Neuronal stem cell (in vitro differentiated cells): ENCODE measurements at regions not wholly inside any gene's neighbourhood (a gene's known extent, or its start where the extent isn't known, plus 50 kb on each side); places are given as distances from the start of the nearest gene placed in this dataset. TPM values are rescaled to one million over a fixed set of nuclear protein-coding genes. Genes with fewer than 3 reads are reported as not detected.
"Not testable (repeated sequence)": the region's sequence is repeated elsewhere in the genome, so short reads cannot be mapped to it uniquely, and the experiment has no call there.

Experiments used
- DNase-seq: peaks from one replicate; pipeline ENCODE4 v3.0.0-alpha.2; 2013; ENCODE audit warnings: low spot score
- H2AFZ ChIP-seq: one replicate; pipeline ENCODE4 v1.6.1; 2013; ENCODE audit warnings: mild to moderate bottlenecking, low read length, inconsistent platforms
- H2AK5ac ChIP-seq: 2 replicates; pipeline ENCODE4 v1.6.1; 2013; ENCODE audit warnings: low read depth, mild to moderate bottlenecking, inconsistent platforms, low read length, moderate library complexity, mixed read lengths
- H2BK120ac ChIP-seq: 2 replicates; pipeline ENCODE4 v1.6.1; 2013; ENCODE audit warnings: low read depth, mild to moderate bottlenecking, inconsistent platforms, low read length, moderate library complexity, mixed read lengths
- H2BK12ac ChIP-seq: one replicate; pipeline ENCODE4 v1.6.1; 2013; ENCODE audit warnings: low read length, inconsistent platforms
- H2BK15ac ChIP-seq: 2 replicates; pipeline ENCODE4 v1.6.1; 2013; ENCODE audit warnings: mild to moderate bottlenecking, low read length, inconsistent platforms, mixed read lengths
- H2BK5ac ChIP-seq: one replicate; pipeline ENCODE4 v1.6.1; 2013; ENCODE audit warnings: inconsistent platforms, mild to moderate bottlenecking, low read length, moderate library complexity
- H3K14ac ChIP-seq: one replicate; pipeline ENCODE4 v1.6.1; 2013; ENCODE audit warnings: low read length, inconsistent platforms
- H3K18ac ChIP-seq: 2 replicates; pipeline ENCODE4 v1.6.1; 2013; ENCODE audit warnings: low read length, inconsistent platforms
- H3K23ac ChIP-seq: 2 replicates; pipeline ENCODE4 v1.6.1; 2013; ENCODE audit warnings: low read depth, mild to moderate bottlenecking, mixed read lengths, low read length, inconsistent platforms; ENCODE audit not compliant: poor library complexity
- H3K27ac ChIP-seq: replicated peaks from 3 replicates; pipeline ENCODE4 v1.5.1; 2013; ENCODE audit warnings: low read length, inconsistent platforms
- H3K27me3 ChIP-seq, 3 experiments: 2 replicates each; pipeline ENCODE4 v1.6.1; 2013; ENCODE audit warnings: low read length in 3 of 3, mild to moderate bottlenecking in 2 of 3, inconsistent platforms in 1 of 3, low read depth in 1 of 3, mixed read lengths in 1 of 3, moderate library complexity in 1 of 3; ENCODE audit not compliant: control insufficient read depth in 3 of 3, insufficient read depth in 3 of 3
- H3K36me3 ChIP-seq, 2 donors: replicated peaks in 1 of 2; 2 replicates each; pipeline ENCODE4 v1.6.1; 2013; ENCODE audit warnings: low read length in 2 of 2; ENCODE audit not compliant: control insufficient read depth in 2 of 2, insufficient read depth in 2 of 2
- H3K4ac ChIP-seq: 2 replicates; pipeline ENCODE4 v1.6.1; 2013; ENCODE audit warnings: inconsistent platforms, mild to moderate bottlenecking, low read length, moderate library complexity
- H3K4me1 ChIP-seq, 2 donors: 1 replicate in 1 of 2; 2 replicates in 1 of 2; pipeline ENCODE4 v1.6.1; 2013; ENCODE audit warnings: low read length in 2 of 2, low read depth in 1 of 2; ENCODE audit not compliant: control insufficient read depth in 2 of 2, insufficient read depth in 1 of 2
- H3K4me2 ChIP-seq: one replicate; pipeline ENCODE4 v1.6.1; 2013; ENCODE audit warnings: mild to moderate bottlenecking, low read length, inconsistent platforms; ENCODE audit not compliant: insufficient read depth, poor library complexity, severe bottlenecking
- H3K4me3 ChIP-seq, 2 donors: 2 replicates each; pipeline ENCODE4 v1.5.1; 2013; ENCODE audit warnings: low read length in 2 of 2, mild to moderate bottlenecking in 2 of 2, inconsistent platforms in 1 of 2, moderate library complexity in 1 of 2
- H3K79me1 ChIP-seq: one replicate; pipeline ENCODE4 v1.6.1; 2013; ENCODE audit warnings: low read depth, mild to moderate bottlenecking, inconsistent platforms, low read length, moderate library complexity
- H3K9ac ChIP-seq: one replicate; pipeline ENCODE4 v1.6.1; 2013; ENCODE audit warnings: mild to moderate bottlenecking, low read depth, low read length, inconsistent platforms; ENCODE audit not compliant: poor library complexity
- H3K9me3 ChIP-seq, 2 donors: replicated peaks in 1 of 2; 2 replicates each; pipeline versions ENCODE3 to v1.6.1; 2013; ENCODE audit warnings: low read length in 2 of 2, mild to moderate bottlenecking in 2 of 2, inconsistent platforms in 1 of 2, low read depth in 1 of 2, mixed read lengths in 1 of 2, moderate library complexity in 1 of 2; ENCODE audit not compliant: control insufficient read depth in 2 of 2, insufficient read depth in 1 of 2
- H4K8ac ChIP-seq: one replicate; pipeline ENCODE4 v1.6.1; 2013; ENCODE audit warnings: low read depth, mild to moderate bottlenecking, inconsistent platforms, low read length, moderate library complexity
- H4K91ac ChIP-seq: one replicate; pipeline ENCODE4 v1.6.1; 2013; ENCODE audit warnings: low read length, low read depth, mild to moderate bottlenecking, inconsistent platforms; ENCODE audit not compliant: poor library complexity
- WGBS, 2 donors: extraction: QIAGEN DNeasy Blood & Tissue Kit; methylation state at CpG; one replicate each; pipeline ENCODE4 v1.1.7; 2013; ENCODE audit warnings: missing lambda C conversion rate in 2 of 2, mixed read lengths in 1 of 2; ENCODE audit not compliant: insufficient read length in 2 of 2, insufficient replicate concordance in 1 of 2; ENCODE audit errors: extremely low coverage in 2 of 2; 5-methylcytosine and 5-hydroxymethylcytosine counted together
- small RNA-seq: library from polyadenylated mRNA; stranded (forward); fragments of <200 nt; extraction: miRNeasy Mini kit (QIAGEN cat#:217004); gene quantifications from one replicate; pipeline ENCODE3, GENCODE V24; 2013; ENCODE audit not compliant: insufficient read depth

DNA sequence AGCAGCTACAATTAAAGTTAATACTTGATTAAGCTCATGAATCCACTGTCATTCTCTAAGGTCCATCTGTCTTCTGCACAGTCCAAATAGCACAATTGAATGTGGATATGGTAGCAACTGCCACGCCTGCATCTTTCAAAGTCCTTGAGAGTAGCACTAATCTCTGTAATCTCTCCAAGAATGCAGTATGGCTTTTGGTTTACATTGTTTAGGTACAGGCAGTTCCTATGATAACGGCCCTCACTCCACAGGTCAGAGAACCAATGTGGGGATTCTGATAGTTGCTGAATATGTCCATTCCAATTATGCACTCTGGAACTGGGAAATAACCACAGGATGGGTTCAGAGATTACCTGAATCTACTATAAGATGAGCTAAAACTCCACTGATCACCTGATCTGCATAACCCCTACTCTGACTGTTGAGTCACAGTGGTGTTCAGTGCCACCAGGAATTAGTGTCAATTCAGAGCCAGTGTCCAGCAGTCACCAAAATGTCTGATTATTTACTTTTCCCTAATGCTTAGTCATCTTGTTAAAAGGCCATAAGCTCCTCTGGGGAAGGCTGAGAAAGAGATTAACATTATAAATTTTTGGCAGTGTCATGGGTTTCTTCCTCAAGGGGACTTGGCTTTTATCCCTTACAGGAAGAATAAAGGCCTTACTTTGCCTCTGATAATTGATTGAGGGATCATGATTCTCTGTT lies 175.5 kb downstream of the GOLGA8K start:
- not testable (repeated sequence) for H2BK5ac ChIP-seq, H3K18ac ChIP-seq, H3K27me3 ChIP-seq, H3K4me2 ChIP-seq, H2BK15ac ChIP-seq, H3K9ac ChIP-seq, H2BK12ac ChIP-seq, H4K91ac ChIP-seq, H3K4ac ChIP-seq, H3K23ac ChIP-seq, H3K9me3 ChIP-seq, H3K27ac ChIP-seq, DNase-seq, H2AK5ac ChIP-seq, H2BK120ac ChIP-seq, H3K4me1 ChIP-seq, H3K4me3 ChIP-seq, H3K79me1 ChIP-seq, H3K14ac ChIP-seq, H2AFZ ChIP-seq, H4K8ac ChIP-seq, H3K36me3 ChIP-seq
- whole genome bisulfite sequencing, 2 donors = no CpG with 5 or more reads among the region's 2 CpGs

DNA sequence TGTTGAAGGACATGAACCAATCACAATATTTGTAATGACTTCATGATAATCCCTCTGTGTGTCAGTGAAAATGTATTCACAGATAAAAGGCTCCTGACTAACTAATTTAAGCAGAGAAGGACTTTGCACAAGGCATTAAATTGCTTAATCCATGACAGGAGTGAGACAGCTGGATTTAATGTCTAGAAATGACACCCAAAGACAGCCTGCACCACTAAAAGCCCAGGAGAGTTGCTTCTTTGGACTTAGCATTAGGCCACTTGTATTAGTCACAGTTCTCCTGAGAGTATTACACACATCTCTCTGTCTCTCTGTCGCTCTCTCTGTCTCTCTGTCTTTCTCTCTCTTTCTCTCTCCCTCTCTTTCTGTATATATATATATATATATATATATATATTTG lies 180.4 kb downstream of the GOLGA8K start:
- no CpG with 5 or more reads among the region's 1 CpG for WGBS, 2 donors
- H4K8ac ChIP-seq = no peak overlapping the region
- DNase-seq = no peak
- no peak overlapping the region for H3K4me3 ChIP-seq
- no peak overlapping the region for H3K14ac ChIP-seq
- H3K4me1 ChIP-seq = no peaks in the 10 kb centered on the region
- no peak overlapping the region for H3K18ac ChIP-seq
- no peak overlapping the region for H3K23ac ChIP-seq
- no peaks in the 10 kb centered on the region for H3K36me3 ChIP-seq
- H3K9me3 ChIP-seq = peaks cover 2 to 7% of the 10 kb centered on the region in 2 donors
- no peak overlapping the region for H4K91ac ChIP-seq
- H3K79me1 ChIP-seq = no peaks in the 10 kb centered on the region
- H3K9ac ChIP-seq = no peak overlapping the region
- no peak overlapping the region for H2AK5ac ChIP-seq
- H3K4ac ChIP-seq = no peak overlapping the region
- no peak overlapping the region for H2BK5ac ChIP-seq
- H3K27me3 ChIP-seq = no peaks in the 10 kb centered on the region
- no peak overlapping the region for H3K27ac ChIP-seq
- H2AFZ ChIP-seq = no peak overlapping the region
- H2BK15ac ChIP-seq = no peak overlapping the region
- no peak overlapping the region for H2BK120ac ChIP-seq
- H2BK12ac ChIP-seq = no peak overlapping the region
- H3K4me2 ChIP-seq = no peak overlapping the region

Small RNA genes lying in the stretch of these regions (small RNA-seq; reads per million reads assigned to genes)
- not detected for gene RNU6-18P
